ENCODE measurements at regions not wholly inside any gene's neighbourhood (a gene's known extent, or its start where the extent isn't known, plus 50 kb on each side); places are given as distances from the start of the nearest gene placed in this dataset.

- TF ChIP-seq POLR2A (IDR thresholded peaks at IDR 0.05; ENCODE audit: low read length) (no peak), GATA1 (IDR thresholded peaks at IDR 0.05; ENCODE audit: low read depth, low read length) (no peak)
Observed at GRCh38 chr9:90970608-90971007, 169.0 kb downstream of the SYK start.
